PC-3 (cell line): ENCODE measurements at regions not wholly inside any gene's neighbourhood (a gene's known extent, or its start where the extent isn't known, plus 50 kb on each side); places are given as distances from the start of the nearest gene placed in this dataset.

ENCODE experiments used
- EZH2 ChIP-seq: fragments of 300-600 bp; sonication (generic); IDR thresholded peaks from one replicate; pipeline ENCODE4 v1.6.1; 2017; ENCODE audit warnings: antibody characterized with exemption, mild to moderate bottlenecking, low read length; ENCODE audit not compliant: unreplicated experiment
- EZH2phosphoT487 ChIP-seq: fragments of 300-600 bp; sonication (generic); IDR thresholded peaks from 2 replicates; pipeline ENCODE4 v1.6.1; 2018; ENCODE audit warnings: mild to moderate bottlenecking, antibody characterized with exemption, low read length, borderline replicate concordance
- TF ChIP-seq, protein P1 (sequence below): fragments of 300-600 bp; sonication (generic); conservative IDR thresholded peaks from 2 replicates; pipeline ENCODE4 v1.5.1; 2017; ENCODE audit warnings: antibody characterized with exemption, low read depth, mild to moderate bottlenecking, low read length

DNA sequence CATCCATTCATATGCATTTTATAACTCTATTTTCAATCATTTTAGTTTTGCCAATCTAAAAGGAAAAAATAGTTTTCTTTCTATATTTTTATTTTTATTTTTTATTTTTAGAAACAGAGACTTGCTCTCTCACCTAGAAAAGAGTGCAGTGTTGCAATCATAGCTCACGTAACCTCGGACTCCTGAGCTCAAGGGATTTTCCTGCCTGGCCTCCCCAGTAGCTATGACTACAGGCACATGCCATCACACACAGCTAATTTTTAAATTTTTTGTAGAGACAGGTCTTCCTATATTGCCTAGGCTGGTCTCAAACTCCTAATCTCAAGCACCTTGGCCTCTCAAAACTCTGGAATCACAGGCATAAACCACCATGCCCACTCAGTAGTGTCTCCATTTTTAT is 125.5 kb upstream of the XIRP2 start:
- TF ChIP-seq, protein P1, sequence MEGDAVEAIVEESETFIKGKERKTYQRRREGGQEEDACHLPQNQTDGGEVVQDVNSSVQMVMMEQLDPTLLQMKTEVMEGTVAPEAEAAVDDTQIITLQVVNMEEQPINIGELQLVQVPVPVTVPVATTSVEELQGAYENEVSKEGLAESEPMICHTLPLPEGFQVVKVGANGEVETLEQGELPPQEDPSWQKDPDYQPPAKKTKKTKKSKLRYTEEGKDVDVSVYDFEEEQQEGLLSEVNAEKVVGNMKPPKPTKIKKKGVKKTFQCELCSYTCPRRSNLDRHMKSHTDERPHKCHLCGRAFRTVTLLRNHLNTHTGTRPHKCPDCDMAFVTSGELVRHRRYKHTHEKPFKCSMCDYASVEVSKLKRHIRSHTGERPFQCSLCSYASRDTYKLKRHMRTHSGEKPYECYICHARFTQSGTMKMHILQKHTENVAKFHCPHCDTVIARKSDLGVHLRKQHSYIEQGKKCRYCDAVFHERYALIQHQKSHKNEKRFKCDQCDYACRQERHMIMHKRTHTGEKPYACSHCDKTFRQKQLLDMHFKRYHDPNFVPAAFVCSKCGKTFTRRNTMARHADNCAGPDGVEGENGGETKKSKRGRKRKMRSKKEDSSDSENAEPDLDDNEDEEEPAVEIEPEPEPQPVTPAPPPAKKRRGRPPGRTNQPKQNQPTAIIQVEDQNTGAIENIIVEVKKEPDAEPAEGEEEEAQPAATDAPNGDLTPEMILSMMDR, result no peak
- no peak for TF ChIP-seq EZH2phosphoT487
- TF ChIP-seq EZH2, result no peak
